IMR-90 (cell line): ENCODE measurements at regions not wholly inside any gene's neighbourhood (a gene's known extent, or its start where the extent isn't known, plus 50 kb on each side); places are given as distances from the start of the nearest gene placed in this dataset.
"Not testable (repeated sequence)": the region's sequence is repeated elsewhere in the genome, so short reads cannot be mapped to it uniquely, and the experiment has no call there.

Source experiments
- ATAC-seq: fragments of 200-7000 bp; cut with Tn5 transposase; 2 replicates; pipeline ENCODE4 v1.9.1; 2020; ENCODE audit warnings: low read depth, mild to moderate bottlenecking, moderate library complexity
- BruUV-seq: library from RNA; stranded (reverse); fragments of 400-500 nt; replicated peaks from 2 replicates; lab custom pipeline; 2021; lab: Mats Ljungman, UMichigan
- CTCF ChIA-PET: fragments of 300-600 bp; formaldehyde crosslinking; extraction: SDS; loops from one replicate; lab custom pipeline; 2021; ENCODE audit warnings: antibody characterized with exemption; lab: Yijun Ruan, JAX
- POLR2A ChIA-PET: fragments of 300-600 bp; sonication (Branson Sonifier 250); formaldehyde crosslinking; loops from one replicate; lab custom pipeline; 2022; ENCODE audit warnings: antibody characterized with exemption; ENCODE audit not compliant: unreplicated experiment; lab: Charles Lee
- DNase-seq: peaks from one replicate; pipeline ENCODE4 v3.0.0; 2013
- H2AFZ ChIP-seq: replicated peaks from 2 replicates; pipeline ENCODE3; 2013; ENCODE audit warnings: low read length, mild to moderate bottlenecking; ENCODE audit not compliant: poor library complexity
- H2AK5ac ChIP-seq: 2 replicates; pipeline ENCODE4 v1.6.1; 2013; ENCODE audit warnings: low read depth, low read length, inconsistent platforms
- H2AK9ac ChIP-seq: replicated peaks from 2 replicates; pipeline ENCODE3; 2013; ENCODE audit warnings: mild to moderate bottlenecking, low read depth, low read length, moderate library complexity; ENCODE audit not compliant: poor library complexity
- H2BK120ac ChIP-seq: 2 replicates; pipeline ENCODE4 v1.6.1; 2013; ENCODE audit warnings: low read depth, low read length, inconsistent platforms
- H2BK15ac ChIP-seq: 3 replicates; pipeline ENCODE4 v1.6.1; 2013; ENCODE audit warnings: low read depth, low read length, inconsistent platforms
- H2BK20ac ChIP-seq: 2 replicates; pipeline ENCODE4 v1.6.1; 2013; ENCODE audit warnings: low read depth, mild to moderate bottlenecking, inconsistent platforms, low read length, moderate library complexity
- H2BK5ac ChIP-seq: 2 replicates; pipeline ENCODE4 v1.6.1; 2013; ENCODE audit warnings: mild to moderate bottlenecking, low read depth, low read length, inconsistent platforms; ENCODE audit not compliant: poor library complexity, severe bottlenecking
- H3K14ac ChIP-seq: replicated peaks from 2 replicates; pipeline ENCODE4 v1.6.1; 2013; ENCODE audit warnings: low read depth, low read length, inconsistent platforms
- H3K18ac ChIP-seq: 2 replicates; pipeline ENCODE4 v1.6.1; 2013; ENCODE audit warnings: low read depth, low read length, control low read depth
- H3K23ac ChIP-seq: 2 replicates; pipeline ENCODE4 v1.6.1; 2013; ENCODE audit warnings: low read depth, low read length, inconsistent platforms
- H3K27ac ChIP-seq: 2 replicates; pipeline ENCODE4 v1.5.1; 2013; ENCODE audit warnings: mild to moderate bottlenecking, control low read depth, low read length; ENCODE audit not compliant: insufficient read depth
- H3K27me3 ChIP-seq: 2 replicates; pipeline ENCODE4 v1.6.1; 2013; ENCODE audit warnings: low read length; ENCODE audit not compliant: control insufficient read depth, insufficient read depth
- H3K36me3 ChIP-seq: 2 replicates; pipeline ENCODE4 v1.6.1; 2013; ENCODE audit warnings: low read length, mixed read lengths; ENCODE audit not compliant: control insufficient read depth, insufficient read depth
- H3K4ac ChIP-seq: 2 replicates; pipeline ENCODE4 v1.6.1; 2013; ENCODE audit warnings: low read depth, low read length, inconsistent platforms
- H3K4me1 ChIP-seq: 2 replicates; pipeline ENCODE4 v1.6.1; 2013; ENCODE audit warnings: low read length, mixed read lengths; ENCODE audit not compliant: control insufficient read depth, insufficient read depth
- H3K4me2 ChIP-seq: 2 replicates; pipeline ENCODE4 v1.6.1; 2013; ENCODE audit warnings: low read depth, mild to moderate bottlenecking, control low read depth, low read length, moderate library complexity
- H3K4me3 ChIP-seq: 2 replicates; pipeline ENCODE4 v1.5.1; 2013; ENCODE audit warnings: low read depth, mild to moderate bottlenecking, control low read depth, low read length, moderate library complexity; ENCODE audit not compliant: insufficient read depth
- H3K56ac ChIP-seq: 2 replicates; pipeline ENCODE4 v1.6.1; 2013; ENCODE audit warnings: low read length, inconsistent platforms; ENCODE audit not compliant: insufficient read depth; ENCODE audit errors: extremely low read depth
- H3K79me1 ChIP-seq, 2 experiments: 2 replicates each; pipeline ENCODE4 v1.6.1; 2013; ENCODE audit warnings: low read length in 2 of 2, inconsistent platforms in 1 of 2, low read depth in 1 of 2
- H3K9ac ChIP-seq: 2 replicates; pipeline ENCODE4 v1.6.1; 2013; ENCODE audit warnings: low read depth, low read length, control low read depth
- H3K9me1 ChIP-seq: 2 replicates; pipeline ENCODE4 v1.6.1; 2013; ENCODE audit warnings: low read length, inconsistent platforms; ENCODE audit not compliant: insufficient read depth
- H3K9me3 ChIP-seq: 2 replicates; pipeline ENCODE4 v1.6.1; 2013; ENCODE audit warnings: low read length; ENCODE audit not compliant: control insufficient read depth, insufficient read depth
- H4K20me1 ChIP-seq: 2 replicates; pipeline ENCODE4 v1.6.1; 2013; ENCODE audit warnings: low read length, inconsistent platforms; ENCODE audit not compliant: insufficient read depth
- H4K5ac ChIP-seq: 2 replicates; pipeline ENCODE4 v1.6.1; 2013; ENCODE audit warnings: mild to moderate bottlenecking, low read depth, low read length, control low read depth
- H4K8ac ChIP-seq, 2 experiments: 2 replicates each; pipeline ENCODE4 v1.6.1; 2013; ENCODE audit warnings: low read depth in 2 of 2, low read length in 2 of 2, control low read depth in 1 of 2, inconsistent platforms in 1 of 2
- H4K91ac ChIP-seq: 2 replicates; pipeline ENCODE4 v1.6.1; 2013; ENCODE audit warnings: low read depth, low read length, inconsistent platforms; ENCODE audit not compliant: insufficient read depth
- WGBS, 2 experiments: methylation state at CpG; one replicate each; pipeline versions ENCODE4 v1.1.5 to v1.1.7; 2013; ENCODE audit warnings: missing lambda C conversion rate in 2 of 2; ENCODE audit not compliant: insufficient read length in 1 of 2; ENCODE audit errors: extremely low coverage in 2 of 2; 5-methylcytosine and 5-hydroxymethylcytosine counted together
- dilution Hi-C: fragments of 300-500 bp; cut with HindIII; formaldehyde crosslinking; loops from one replicate; pipeline ENCODE4 v1.14.3; 2018; ENCODE audit warnings: low sequenced_read_pairs; ENCODE audit not compliant: unreplicated experiment
- in situ Hi-C: fragments of 300-500 bp; cut with MboI; formaldehyde crosslinking; loops from 3 replicates; pipeline ENCODE4 v1.14.3; 2019; ENCODE audit warnings: low sequenced_read_pairs, inconsistent platforms, mixed read lengths
- intact Hi-C: fragments of 100-400 bp; cut with micrococcal nuclease; formaldehyde crosslinking; loops from 2 replicates; pipeline ENCODE4 v1.10.0; 2022

DNA sequence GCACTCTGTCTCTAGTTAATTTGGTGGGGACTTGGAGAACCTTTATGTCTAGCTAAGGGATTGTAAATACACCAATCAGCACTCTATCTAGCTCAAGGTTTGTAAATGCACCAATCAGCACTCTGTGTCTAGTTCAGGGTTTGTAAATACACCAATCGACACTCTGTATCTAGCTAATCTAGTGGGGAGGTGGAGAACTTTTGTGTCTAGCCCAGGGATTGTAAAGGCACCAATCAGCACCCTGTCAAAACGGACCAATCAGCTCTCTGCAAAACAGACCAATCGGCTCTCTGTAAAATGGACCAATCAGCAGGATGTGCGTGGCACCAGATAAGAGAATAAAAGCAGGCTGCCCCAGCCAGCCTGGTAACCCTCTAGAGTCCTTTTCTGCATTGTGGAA lies 107.1 kb upstream of the DNAJC10 start:
- H3K4me2 ChIP-seq, H3K9ac ChIP-seq, H3K79me1 ChIP-seq, H2BK15ac ChIP-seq, H3K18ac ChIP-seq, intact Hi-C loops, H3K27me3 ChIP-seq, H4K5ac ChIP-seq, CTCF ChIA-PET, ATAC-seq, H2AFZ ChIP-seq, dilution Hi-C loops, POLR2A ChIA-PET, H3K9me3 ChIP-seq, H3K23ac ChIP-seq, H2AK5ac ChIP-seq, H4K8ac ChIP-seq, H3K9me1 ChIP-seq, H3K14ac ChIP-seq, H3K36me3 ChIP-seq, H2AK9ac ChIP-seq, H2BK5ac ChIP-seq, H2BK20ac ChIP-seq, H2BK120ac ChIP-seq, H4K20me1 ChIP-seq, in situ Hi-C loops, BruUV-seq, H3K27ac ChIP-seq, H4K91ac ChIP-seq, H3K4me3 ChIP-seq, DNase-seq, H3K4ac ChIP-seq, H3K56ac ChIP-seq, H3K4me1 ChIP-seq: not testable (repeated sequence)
- WGBS, 2 experiments: no CpG with 5 or more reads among the region's 4 CpGs
